HCT116 (cell line): ENCODE measurements at regions not wholly inside any gene's neighbourhood (a gene's known extent, or its start where the extent isn't known, plus 50 kb on each side); places are given as distances from the start of the nearest gene placed in this dataset.

Experiments used
- ATAC-seq: fragments of 200-7000 bp; cut with Tn5 transposase; 2 replicates; pipeline ENCODE4 v1.9.1; 2020; ENCODE audit warnings: mild to moderate bottlenecking, moderate library complexity
- BruUV-seq: library from RNA; stranded (reverse); fragments of 400-500 nt; replicated peaks from 2 replicates; lab custom pipeline; 2021; lab: Mats Ljungman, UMichigan
- CTCF ChIA-PET: fragments of 300-600 bp; sonication (Branson Sonifier 250); formaldehyde crosslinking; loops from one replicate; lab custom pipeline; 2021; ENCODE audit warnings: antibody characterized with exemption; lab: Charles Lee
- POLR2A ChIA-PET: fragments of 300-600, 350-600 bp; sonication (Branson Sonifier 250); formaldehyde crosslinking; loops from one replicate; lab custom pipeline; 2021; ENCODE audit warnings: antibody characterized with exemption; lab: Charles Lee
- RAD21 ChIA-PET, 2 experiments: fragments of 300-600 bp; sonication (Branson Sonifier 250); formaldehyde crosslinking; loops; one replicate each; lab custom pipeline; 2023; ENCODE audit warnings: low total read pairs in 2 of 2; ENCODE audit not compliant: uncharacterized antibody in 2 of 2, unreplicated experiment in 2 of 2, low non-redundant PET in 1 of 2; lab: Charles Lee
- DNase-seq: peaks from one replicate; pipeline ENCODE4 v3.0.0-alpha.2; 2010; ENCODE audit warnings: low read depth, low spot score
- H2AFZ ChIP-seq: fragments of 200-600 bp; shearing (Covaris generic), sonication (generic); 2 replicates; pipeline ENCODE4 v1.6.1; 2017; ENCODE audit warnings: low read depth, mixed run types, mixed read lengths, antibody characterized with exemption, low read length; ENCODE audit not compliant: poor library complexity, severe bottlenecking
- H3K27ac ChIP-seq: 2 replicates; pipeline ENCODE4 v1.5.1; 2012; ENCODE audit warnings: low read depth, low read length
- H3K27me3 ChIP-seq: fragments of 200-600 bp; sonication (generic); 2 replicates; pipeline ENCODE4 v1.6.1; 2016; ENCODE audit warnings: mixed run types, low read length, mixed read lengths; ENCODE audit not compliant: insufficient read depth
- H3K36me3 ChIP-seq, 2 experiments: fragments of 200-500 bp in 1 of 2; fragments of 200-600 bp in 1 of 2; sonication (Bioruptor generic) in 1 of 2; sonication (generic) in 1 of 2; 2 replicates each; pipeline versions ENCODE4 v1.5.1 to v1.6.1; 2014 to 2016; ENCODE audit warnings: low read length in 2 of 2, inconsistent platforms in 1 of 2, mixed read lengths in 1 of 2, mixed run types in 1 of 2; ENCODE audit not compliant: insufficient read depth in 2 of 2, control insufficient read depth in 1 of 2
- H3K4me1 ChIP-seq, 2 experiments: fragments of 200-600 bp in 1 of 2; sonication (generic) in 1 of 2; 2 replicates each; pipeline versions ENCODE4 v1.5.1 to v1.6.1; 2012 to 2017; ENCODE audit warnings: low read length in 2 of 2, inconsistent platforms in 1 of 2, mild to moderate bottlenecking in 1 of 2, mixed read lengths in 1 of 2, mixed run types in 1 of 2, moderate library complexity in 1 of 2; ENCODE audit not compliant: insufficient read depth in 2 of 2, control insufficient read depth in 1 of 2
- H3K4me2 ChIP-seq: fragments of 200-600 bp; sonication (generic); 2 replicates; pipeline ENCODE4 v1.6.1; 2017; ENCODE audit warnings: mixed run types, low read length, mixed read lengths
- H3K4me3 ChIP-seq, 2 experiments: fragments of 200-600 bp in 1 of 2; sonication (generic) in 1 of 2; replicated peaks in 1 of 2; 2 replicates each; pipeline ENCODE4 v1.5.1; 2011 to 2016; ENCODE audit warnings: low read length in 2 of 2, control low read depth in 1 of 2, low read depth in 1 of 2, mild to moderate bottlenecking in 1 of 2, mixed read lengths in 1 of 2, mixed run types in 1 of 2
- H3K79me2 ChIP-seq: fragments of 200-600 bp; sonication (generic); 2 replicates; pipeline ENCODE4 v1.6.1; 2017; ENCODE audit warnings: mild to moderate bottlenecking, mixed run types, low read length, moderate library complexity, mixed read lengths; ENCODE audit not compliant: insufficient read depth
- H3K9ac ChIP-seq: fragments of 200-600 bp; sonication (generic); 2 replicates; pipeline ENCODE4 v1.6.1; 2016; ENCODE audit warnings: low read length, mixed read lengths
- H3K9me2 ChIP-seq: fragments of 200-600 bp; sonication (generic), shearing (Covaris generic); 2 replicates; pipeline ENCODE4 v1.6.1; 2017; ENCODE audit warnings: mixed run types, mild to moderate bottlenecking, moderate library complexity; ENCODE audit not compliant: insufficient read depth
- H3K9me3 ChIP-seq, 2 experiments: fragments of 200-500 bp in 1 of 2; fragments of 200-600 bp in 1 of 2; sonication (Bioruptor generic) in 1 of 2; sonication (generic) in 1 of 2; 2 replicates each; pipeline ENCODE4 v1.6.1; 2014 to 2017; ENCODE audit warnings: low read length in 2 of 2, mixed read lengths in 2 of 2, inconsistent platforms in 1 of 2, low read depth in 1 of 2, mild to moderate bottlenecking in 1 of 2, mixed run types in 1 of 2, moderate library complexity in 1 of 2; ENCODE audit not compliant: control insufficient read depth in 1 of 2, insufficient read depth in 1 of 2
- H4K20me1 ChIP-seq: fragments of 200-600 bp; sonication (generic), shearing (Covaris generic); 2 replicates; pipeline ENCODE4 v1.6.1; 2017; ENCODE audit warnings: mixed run types, mild to moderate bottlenecking, moderate library complexity; ENCODE audit not compliant: insufficient read depth
- ATF3 ChIP-seq: IDR thresholded peaks from 2 replicates; pipeline ENCODE4 v1.6.1; 2012
- EGR1 ChIP-seq: IDR thresholded peaks from 2 replicates; pipeline ENCODE4 v1.6.1; 2012; ENCODE audit warnings: low read depth
- EZH2phosphoT487 ChIP-seq: fragments of 200-600 bp; IDR thresholded peaks from 2 replicates; pipeline ENCODE4 v1.6.1; 2018; ENCODE audit warnings: antibody characterized with exemption, borderline replicate concordance
- JUND ChIP-seq: IDR thresholded peaks from 2 replicates; pipeline ENCODE4 v1.6.1; 2012
- POLR2A ChIP-seq: IDR thresholded peaks from 2 replicates; pipeline ENCODE4 v1.7.0; 2011; ENCODE audit warnings: borderline replicate concordance; ENCODE audit not compliant: insufficient read depth, insufficient read length; ENCODE audit errors: extremely low read depth
- POLR2AphosphoS5 ChIP-seq: IDR thresholded peaks from 2 replicates; pipeline ENCODE4 v1.6.1; 2011; ENCODE audit warnings: mild to moderate bottlenecking, low read depth, low read length, moderate library complexity
- RAD21 ChIP-seq: IDR thresholded peaks from 2 replicates; pipeline ENCODE4 v1.6.1; 2012; ENCODE audit warnings: low read depth, mild to moderate bottlenecking
- SRF ChIP-seq: IDR thresholded peaks from 2 replicates; pipeline ENCODE4 v1.6.1; 2012; ENCODE audit warnings: low read depth
- YY1 ChIP-seq: IDR thresholded peaks from 2 replicates; pipeline ENCODE4 v1.6.1; 2011; ENCODE audit warnings: low read length, low read depth, moderate library complexity, mild to moderate bottlenecking; ENCODE audit not compliant: insufficient replicate concordance; ENCODE audit errors: extremely low read depth
- ZBTB33 ChIP-seq: IDR thresholded peaks from 2 replicates; pipeline ENCODE4 v1.6.1; 2011; ENCODE audit warnings: mild to moderate bottlenecking, low read length, moderate library complexity; ENCODE audit not compliant: insufficient replicate concordance; ENCODE audit errors: extremely low read depth
- intact Hi-C: fragments of 100-400 bp; cut with micrococcal nuclease; formaldehyde crosslinking; loops from 2 replicates; pipeline ENCODE4 v1.10.0; 2022
- TF ChIP-seq, protein P1 (sequence below): IDR thresholded peaks from 2 replicates; pipeline ENCODE4 v1.6.1; 2012; ENCODE audit warnings: low read depth
- TF ChIP-seq, protein P2 (sequence below): IDR thresholded peaks from 2 replicates; pipeline ENCODE4 v1.6.1; 2012

- no peaks in the 10 kb centered on the region for H3K36me3 ChIP-seq
- no peak overlapping the region for H3K4me3 ChIP-seq
- H3K9me3 ChIP-seq: peaks cover 0 to 10% of the 10 kb centered on the region in 2 experiments; a peak in 1 of 4 replicates
- no peaks in the 10 kb centered on the region for H3K27me3 ChIP-seq
- peak overlapping the region; percentile 10; the same call in 1 of the 2 replicates for H3K9ac ChIP-seq
- no peak overlapping the region for H2AFZ ChIP-seq
- CTCF ChIA-PET: no interaction called here
- intact Hi-C loops: loop anchor here (10.0 kb wide), 1 partner anchor 110 kb away; no protein-coding TSS in a partner anchor
- no peak for TF ChIP-seq ATF3
- no peak for TF ChIP-seq SRF
- TF ChIP-seq POLR2A: no peak
- no peak for TF ChIP-seq EZH2phosphoT487
- TF ChIP-seq YY1: no peak
- TF ChIP-seq, protein P1, sequence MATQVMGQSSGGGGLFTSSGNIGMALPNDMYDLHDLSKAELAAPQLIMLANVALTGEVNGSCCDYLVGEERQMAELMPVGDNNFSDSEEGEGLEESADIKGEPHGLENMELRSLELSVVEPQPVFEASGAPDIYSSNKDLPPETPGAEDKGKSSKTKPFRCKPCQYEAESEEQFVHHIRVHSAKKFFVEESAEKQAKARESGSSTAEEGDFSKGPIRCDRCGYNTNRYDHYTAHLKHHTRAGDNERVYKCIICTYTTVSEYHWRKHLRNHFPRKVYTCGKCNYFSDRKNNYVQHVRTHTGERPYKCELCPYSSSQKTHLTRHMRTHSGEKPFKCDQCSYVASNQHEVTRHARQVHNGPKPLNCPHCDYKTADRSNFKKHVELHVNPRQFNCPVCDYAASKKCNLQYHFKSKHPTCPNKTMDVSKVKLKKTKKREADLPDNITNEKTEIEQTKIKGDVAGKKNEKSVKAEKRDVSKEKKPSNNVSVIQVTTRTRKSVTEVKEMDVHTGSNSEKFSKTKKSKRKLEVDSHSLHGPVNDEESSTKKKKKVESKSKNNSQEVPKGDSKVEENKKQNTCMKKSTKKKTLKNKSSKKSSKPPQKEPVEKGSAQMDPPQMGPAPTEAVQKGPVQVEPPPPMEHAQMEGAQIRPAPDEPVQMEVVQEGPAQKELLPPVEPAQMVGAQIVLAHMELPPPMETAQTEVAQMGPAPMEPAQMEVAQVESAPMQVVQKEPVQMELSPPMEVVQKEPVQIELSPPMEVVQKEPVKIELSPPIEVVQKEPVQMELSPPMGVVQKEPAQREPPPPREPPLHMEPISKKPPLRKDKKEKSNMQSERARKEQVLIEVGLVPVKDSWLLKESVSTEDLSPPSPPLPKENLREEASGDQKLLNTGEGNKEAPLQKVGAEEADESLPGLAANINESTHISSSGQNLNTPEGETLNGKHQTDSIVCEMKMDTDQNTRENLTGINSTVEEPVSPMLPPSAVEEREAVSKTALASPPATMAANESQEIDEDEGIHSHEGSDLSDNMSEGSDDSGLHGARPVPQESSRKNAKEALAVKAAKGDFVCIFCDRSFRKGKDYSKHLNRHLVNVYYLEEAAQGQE: no peak
- TF ChIP-seq JUND: no peak
- no peak for TF ChIP-seq RAD21
- TF ChIP-seq, protein P2, sequence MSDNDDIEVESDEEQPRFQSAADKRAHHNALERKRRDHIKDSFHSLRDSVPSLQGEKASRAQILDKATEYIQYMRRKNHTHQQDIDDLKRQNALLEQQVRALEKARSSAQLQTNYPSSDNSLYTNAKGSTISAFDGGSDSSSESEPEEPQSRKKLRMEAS: no peak
- TF ChIP-seq ZBTB33: no peak
- no peak for TF ChIP-seq POLR2AphosphoS5
- TF ChIP-seq EGR1: no peak
- TF ChIP-seq, all 23 proteins: peak for 0
- H4K20me1 ChIP-seq: no peaks in the 10 kb centered on the region
- RAD21 ChIA-PET: no interaction called here
- POLR2A ChIA-PET: interaction anchor here (0.9 kb wide), 1 partner anchor 111 kb away, joined by 5 read pairs; no protein-coding TSS in a partner anchor
- H3K27ac ChIP-seq: no peak overlapping the region
- peaks cover 28 to 48% of the 10 kb centered on the region in 2 experiments for H3K4me1 ChIP-seq
- H3K4me2 ChIP-seq: peak overlapping the region; percentile 43
- ATAC-seq (no peak), DNase-seq (no peak)
- no TSS peak for BruUV-seq
- no peaks in the 10 kb centered on the region for H3K79me2 ChIP-seq
- no peaks in the 10 kb centered on the region for H3K9me2 ChIP-seq
Measured at GRCh38 chr5:142474431-142475094, 149.7 kb upstream of the SPRY4 start.
